SJSA1 (cell line): ENCODE measurements at regions not wholly inside any gene's neighbourhood (a gene's known extent, or its start where the extent isn't known, plus 50 kb on each side); places are given as distances from the start of the nearest gene placed in this dataset.
"Not testable (repeated sequence)": the region's sequence is repeated elsewhere in the genome, so short reads cannot be mapped to it uniquely, and the experiment has no call there.

ENCODE experiments used
- DNase-seq, 2 experiments: peaks; one replicate each; pipeline ENCODE4 v3.0.0-alpha.2; 2015 to 2020; ENCODE audit warnings: low spot score in 2 of 2, low read depth in 1 of 2
- H3K27ac ChIP-seq: fragments of 250-450 bp; sonication (Bioruptor Pico); 2 replicates; pipeline ENCODE4 v1.5.1; 2020; ENCODE audit warnings: mild to moderate bottlenecking, moderate library complexity
- H3K27me3 ChIP-seq: fragments of 250-450 bp; sonication (Bioruptor Pico); replicated peaks from 2 replicates; pipeline ENCODE4 v1.5.1; 2020; ENCODE audit warnings: mild to moderate bottlenecking, moderate library complexity
- H3K36me3 ChIP-seq: fragments of 250-450 bp; sonication (Bioruptor Pico); 2 replicates; pipeline ENCODE4 v1.5.1; 2020; ENCODE audit warnings: mild to moderate bottlenecking
- H3K4me1 ChIP-seq: fragments of 250-450 bp; sonication (Bioruptor Pico); replicated peaks from 2 replicates; pipeline ENCODE4 v1.6.1; 2021; ENCODE audit warnings: mild to moderate bottlenecking
- H3K4me3 ChIP-seq: fragments of 250-450 bp; sonication (Bioruptor Pico); 2 replicates; pipeline ENCODE4 v1.5.1; 2020; ENCODE audit warnings: mild to moderate bottlenecking
- H3K9me3 ChIP-seq: fragments of 250-450 bp; sonication (Bioruptor Pico); replicated peaks from 2 replicates; pipeline ENCODE4 v1.5.1; 2020; ENCODE audit warnings: mild to moderate bottlenecking

GRCh38 chr4:160514126-160514525 is 1411.2 kb downstream of the RAPGEF2 start:
- H3K27ac ChIP-seq = no peak overlapping the region
- DNase-seq = no peak
- H3K36me3 ChIP-seq = no peaks in the 10 kb centered on the region
- no peaks in the 10 kb centered on the region for H3K27me3 ChIP-seq
- H3K4me3 ChIP-seq = no peak overlapping the region
- no peaks in the 10 kb centered on the region for H3K9me3 ChIP-seq
- H3K4me1 ChIP-seq = no peaks in the 10 kb centered on the region

- Histone ChIP-seq H3K27ac (no peak overlapping the region), H3K36me3 (no peaks in the 10 kb centered on the region), H3K4me3 (no peak overlapping the region), H3K27me3 (no peaks in the 10 kb centered on the region), H3K4me1 (no peaks in the 10 kb centered on the region), H3K9me3 (no peaks in the 10 kb centered on the region)
- no peak for DNase-seq
These were observed 1420.4 kb downstream of the RAPGEF2 start for GRCh38 chr4:160523231-160523630.

DNA sequence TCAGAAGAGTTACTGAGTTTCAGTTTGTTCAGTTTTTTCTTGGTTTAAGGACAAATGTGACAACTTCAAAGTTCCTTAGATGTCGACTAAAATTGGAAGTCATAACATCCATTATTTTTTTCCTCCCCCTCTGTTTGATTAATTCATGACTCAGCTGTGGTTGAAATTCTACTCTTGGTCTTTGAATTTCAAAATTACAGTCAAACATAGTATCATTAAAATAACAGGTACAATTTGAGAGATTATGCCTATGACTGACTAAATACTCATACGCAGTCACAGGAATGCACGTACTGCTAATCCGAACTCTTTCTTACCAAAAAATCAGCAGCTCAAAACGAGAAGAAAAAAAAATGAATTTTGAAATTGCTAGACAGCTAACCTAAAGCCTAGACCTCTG is 1434.8 kb downstream of the RAPGEF2 start:
- Histone ChIP-seq H3K4me3 (no peak overlapping the region), H3K36me3 (no peaks in the 10 kb centered on the region), H3K9me3 (no peaks in the 10 kb centered on the region), H3K27ac (no peak overlapping the region), H3K4me1 (no peaks in the 10 kb centered on the region), H3K27me3 (no peaks in the 10 kb centered on the region)
- no peak for DNase-seq

DNA sequence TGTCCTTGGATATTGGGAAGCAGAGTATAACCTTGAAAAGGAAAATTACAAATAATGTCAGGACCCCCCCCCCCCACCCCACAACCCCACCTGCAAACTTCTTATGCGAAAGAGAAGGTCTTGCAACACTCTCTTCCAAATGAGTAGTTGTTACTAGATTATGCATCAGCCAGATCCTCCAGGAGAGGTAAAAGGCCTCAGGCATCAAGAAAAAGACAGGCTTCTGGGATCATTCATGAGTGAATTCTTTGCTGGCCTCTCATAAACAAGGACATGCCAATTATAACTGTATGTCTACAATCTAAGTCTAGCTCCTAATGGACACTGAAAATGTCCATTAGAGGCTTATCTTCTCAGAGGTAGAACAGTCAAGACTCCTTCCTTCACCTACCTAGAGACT is 1443.3 kb downstream of the RAPGEF2 start:
- DNase-seq = no peak
- Histone ChIP-seq H3K4me3 (no peak overlapping the region), H3K4me1 (no peaks in the 10 kb centered on the region), H3K9me3 (no peaks in the 10 kb centered on the region; the same call in 1 of the 2 replicates), H3K27ac (no peak overlapping the region), H3K36me3 (no peaks in the 10 kb centered on the region), H3K27me3 (no peaks in the 10 kb centered on the region)

DNA sequence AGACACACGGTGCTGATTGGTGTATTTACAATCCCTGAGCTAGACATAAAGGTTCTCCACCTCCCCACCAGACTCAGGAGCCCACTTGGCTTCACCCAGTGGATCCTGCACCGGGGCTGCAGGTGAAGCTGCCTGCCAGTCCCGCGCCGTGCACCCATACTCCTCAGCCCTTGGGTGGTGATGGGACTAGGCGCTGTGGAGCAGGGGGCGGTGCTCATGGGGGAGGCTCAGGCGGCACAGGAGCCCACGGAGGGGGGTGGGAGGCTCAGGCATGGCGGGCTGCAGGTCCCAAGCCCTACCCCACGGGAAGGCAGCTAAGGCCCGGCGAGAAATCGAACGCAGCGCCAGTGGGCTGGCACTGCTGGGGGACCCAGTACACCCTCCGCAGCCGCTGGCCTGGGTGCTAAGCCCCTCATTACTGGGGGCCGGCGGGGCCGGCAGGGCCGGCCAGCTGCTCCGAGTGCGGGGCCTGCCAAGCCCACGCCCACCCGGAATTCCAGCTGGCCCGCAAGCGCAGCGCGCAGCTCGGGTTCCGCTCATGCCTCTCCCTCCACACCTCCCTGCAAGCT is 1447.2 kb downstream of the RAPGEF2 start:
- H3K27ac ChIP-seq, H3K27me3 ChIP-seq, DNase-seq, H3K9me3 ChIP-seq, H3K4me1 ChIP-seq, H3K36me3 ChIP-seq, H3K4me3 ChIP-seq: not testable (repeated sequence)

DNA sequence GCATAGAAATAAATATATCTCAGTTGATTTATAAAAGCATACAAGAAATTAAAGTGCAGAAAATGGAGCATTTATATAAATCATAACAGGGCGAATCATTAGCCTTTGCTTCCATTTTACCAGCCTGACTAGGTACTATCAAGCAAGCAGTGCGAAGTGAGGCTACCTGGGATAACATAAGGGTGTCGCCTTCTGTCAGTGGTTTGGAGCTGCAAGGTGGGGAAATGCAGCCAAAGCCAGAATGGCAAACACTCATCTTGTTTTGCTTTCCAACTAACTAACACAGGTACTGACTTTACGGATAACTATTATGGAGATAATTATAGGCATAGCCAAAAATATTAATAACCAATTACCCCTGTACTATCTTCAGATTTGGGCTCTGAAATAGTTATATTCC is 1459.8 kb downstream of the RAPGEF2 start:
- H3K9me3 ChIP-seq = no peaks in the 10 kb centered on the region
- H3K27ac ChIP-seq = no peak overlapping the region
- no peaks in the 10 kb centered on the region for H3K36me3 ChIP-seq
- no peak for DNase-seq
- H3K27me3 ChIP-seq = no peaks in the 10 kb centered on the region
- no peaks in the 10 kb centered on the region for H3K4me1 ChIP-seq
- no peak overlapping the region for H3K4me3 ChIP-seq

GRCh38 chr4:160563552-160564282 is 1460.8 kb downstream of the RAPGEF2 start:
- no peak overlapping the region for H3K27ac ChIP-seq
- no peaks in the 10 kb centered on the region for H3K27me3 ChIP-seq
- H3K4me3 ChIP-seq = no peak overlapping the region
- no peaks in the 10 kb centered on the region for H3K4me1 ChIP-seq
- no peaks in the 10 kb centered on the region for H3K36me3 ChIP-seq
- no peak for DNase-seq
- no peaks in the 10 kb centered on the region for H3K9me3 ChIP-seq

DNA sequence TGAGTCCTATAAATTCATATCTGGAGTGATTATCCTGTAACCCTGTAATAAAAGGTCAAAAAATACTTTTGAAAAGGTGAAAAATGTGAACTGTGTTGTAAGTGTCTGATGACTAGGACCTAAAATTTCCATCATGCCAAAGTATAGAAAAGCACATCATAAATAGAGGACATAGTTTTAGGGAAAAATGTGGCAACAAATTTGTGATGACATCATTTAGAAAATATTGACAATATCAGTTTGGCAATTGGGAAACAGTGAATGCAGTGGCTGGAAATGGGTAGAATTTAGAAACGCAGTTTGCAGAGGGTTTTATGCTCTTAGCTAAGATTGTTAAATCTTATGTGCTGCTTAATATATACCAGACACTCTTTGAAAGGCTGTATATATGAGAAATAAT is 1464.8 kb downstream of the RAPGEF2 start:
- Histone ChIP-seq H3K4me3 (no peak overlapping the region), H3K9me3 (no peaks in the 10 kb centered on the region), H3K27me3 (no peaks in the 10 kb centered on the region), H3K27ac (no peak overlapping the region), H3K4me1 (no peaks in the 10 kb centered on the region), H3K36me3 (no peaks in the 10 kb centered on the region)
- DNase-seq = no peak

DNA sequence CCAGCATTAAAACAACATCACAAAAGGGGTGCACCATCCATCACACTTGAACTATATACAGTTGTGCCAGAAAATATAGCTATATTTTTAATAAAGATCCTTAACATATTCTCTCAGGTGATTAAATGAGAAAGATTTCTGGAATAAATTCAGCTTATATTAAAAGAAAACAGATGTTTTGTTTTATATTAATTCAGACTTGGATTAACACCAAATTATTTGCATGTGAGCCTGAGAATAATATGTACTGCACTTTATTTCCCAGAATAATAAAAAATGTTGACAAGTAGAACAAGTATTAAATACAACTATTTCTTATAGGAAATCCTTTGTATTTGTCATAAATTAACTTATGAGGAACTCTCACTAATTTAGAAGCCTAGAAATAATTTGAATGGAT is 1467.4 kb downstream of the RAPGEF2 start:
- no peaks in the 10 kb centered on the region for H3K36me3 ChIP-seq
- H3K27ac ChIP-seq = no peak overlapping the region
- H3K4me1 ChIP-seq = no peaks in the 10 kb centered on the region
- H3K27me3 ChIP-seq = no peaks in the 10 kb centered on the region
- no peak for DNase-seq
- no peak overlapping the region for H3K4me3 ChIP-seq
- no peaks in the 10 kb centered on the region for H3K9me3 ChIP-seq

DNA sequence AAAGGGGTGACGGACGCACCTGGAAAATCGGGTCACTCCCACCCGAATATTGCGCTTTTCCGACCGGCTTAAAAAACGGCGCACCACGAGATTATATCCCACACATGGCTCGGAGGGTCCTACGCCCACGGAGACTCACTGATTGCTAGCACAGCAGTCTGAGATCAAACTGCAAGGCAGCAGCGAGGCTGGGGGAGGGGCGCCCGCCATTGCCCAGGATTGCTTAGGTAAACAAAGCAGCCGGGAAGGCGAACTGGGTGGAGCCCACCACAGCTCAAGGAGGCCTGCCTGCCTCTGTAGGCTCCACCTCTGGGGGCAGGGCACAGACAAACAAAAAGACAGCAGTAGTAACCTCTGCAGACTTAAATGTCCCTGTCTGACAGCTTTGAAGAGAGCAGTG is 1471.4 kb downstream of the RAPGEF2 start:
- not testable (repeated sequence) for H3K4me3 ChIP-seq, H3K9me3 ChIP-seq, H3K36me3 ChIP-seq, H3K4me1 ChIP-seq, DNase-seq, H3K27me3 ChIP-seq, H3K27ac ChIP-seq

GRCh38 chr4:160580581-160580980 is 1477.7 kb downstream of the RAPGEF2 start:
- Histone ChIP-seq H3K4me3 (no peak overlapping the region), H3K27ac (no peak overlapping the region), H3K27me3 (no peaks in the 10 kb centered on the region), H3K9me3 (no peaks in the 10 kb centered on the region), H3K4me1 (no peaks in the 10 kb centered on the region), H3K36me3 (no peaks in the 10 kb centered on the region)
- DNase-seq = no peak

GRCh38 chr4:160592258-160592657 is 1489.4 kb downstream of the RAPGEF2 start:
- DNase-seq = no peak
- no peaks in the 10 kb centered on the region for H3K27me3 ChIP-seq
- no peaks in the 10 kb centered on the region for H3K4me1 ChIP-seq
- no peaks in the 10 kb centered on the region for H3K9me3 ChIP-seq
- no peak overlapping the region for H3K27ac ChIP-seq
- no peak overlapping the region for H3K4me3 ChIP-seq
- H3K36me3 ChIP-seq = no peaks in the 10 kb centered on the region

DNA sequence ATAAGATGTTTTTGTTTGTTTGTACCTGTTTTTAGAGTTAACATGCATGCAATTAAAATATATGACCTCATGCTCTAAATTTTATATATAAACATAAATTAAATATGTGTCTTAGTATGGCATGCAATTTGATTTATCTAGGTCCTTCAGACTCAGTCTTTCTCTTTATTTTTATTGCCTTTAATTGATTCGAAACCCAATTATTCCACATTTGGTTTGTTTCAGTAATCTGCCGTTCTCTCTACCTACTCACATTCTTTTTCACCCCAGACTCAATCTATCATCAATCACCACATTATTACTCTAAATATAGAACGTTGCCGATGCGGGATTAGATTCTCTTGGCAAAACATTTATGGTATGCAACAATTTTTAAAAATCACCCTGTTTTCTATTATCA is 1492.8 kb downstream of the RAPGEF2 start:
- no peaks in the 10 kb centered on the region for H3K36me3 ChIP-seq
- H3K9me3 ChIP-seq = no peaks in the 10 kb centered on the region
- H3K27me3 ChIP-seq = no peaks in the 10 kb centered on the region
- H3K4me3 ChIP-seq = no peak overlapping the region
- H3K4me1 ChIP-seq = no peaks in the 10 kb centered on the region
- DNase-seq = no peak
- H3K27ac ChIP-seq = no peak overlapping the region

- no peak for DNase-seq
- no peak overlapping the region for H3K4me3 ChIP-seq
- no peaks in the 10 kb centered on the region for H3K9me3 ChIP-seq
- no peaks in the 10 kb centered on the region for H3K4me1 ChIP-seq
- H3K27ac ChIP-seq = no peak overlapping the region
- no peaks in the 10 kb centered on the region for H3K36me3 ChIP-seq
- no peaks in the 10 kb centered on the region for H3K27me3 ChIP-seq
These were observed 1501.7 kb downstream of the RAPGEF2 start for GRCh38 chr4:160604541-160604940.

DNA sequence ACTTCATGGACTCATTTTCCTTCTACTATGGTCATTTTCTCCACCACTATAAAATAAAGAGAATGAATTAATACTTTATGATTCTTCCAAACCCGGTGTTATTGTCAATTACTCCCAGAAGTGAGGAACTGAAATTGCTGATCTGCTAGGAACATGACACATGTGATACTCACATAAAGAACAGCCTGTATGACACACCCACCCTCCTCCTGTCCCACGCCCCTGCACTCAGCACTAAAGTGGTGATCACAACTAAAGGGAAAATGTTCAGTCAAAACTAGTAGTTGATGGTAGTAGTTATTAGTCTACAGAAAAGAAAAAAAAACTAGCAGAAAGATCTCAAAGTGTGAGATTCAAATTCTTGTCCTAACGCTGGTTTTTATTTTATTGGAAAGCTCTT is 1508.3 kb downstream of the RAPGEF2 start:
- Histone ChIP-seq H3K4me1 (no peaks in the 10 kb centered on the region), H3K36me3 (no peaks in the 10 kb centered on the region), H3K27me3 (no peaks in the 10 kb centered on the region)

More for the DNA sequence above, 1508.3 kb downstream of the RAPGEF2 start:
- H3K9me3 ChIP-seq = no peaks in the 10 kb centered on the region
- DNase-seq = no peak
- no peak overlapping the region for H3K4me3 ChIP-seq
- no peak overlapping the region for H3K27ac ChIP-seq
